HG03060 (cell line): ENCODE measurements at regions not wholly inside any gene's neighbourhood (a gene's known extent, or its start where the extent isn't known, plus 50 kb on each side); places are given as distances from the start of the nearest gene placed in this dataset.

Source experiments
- ATAC-seq: cut with Tn5 transposase; IDR thresholded peaks from one replicate; pipeline ENCODE4 v1.9.1; 2021; ENCODE audit warnings: low read depth, moderate number of reproducible peaks; ENCODE audit not compliant: unreplicated experiment

DNA sequence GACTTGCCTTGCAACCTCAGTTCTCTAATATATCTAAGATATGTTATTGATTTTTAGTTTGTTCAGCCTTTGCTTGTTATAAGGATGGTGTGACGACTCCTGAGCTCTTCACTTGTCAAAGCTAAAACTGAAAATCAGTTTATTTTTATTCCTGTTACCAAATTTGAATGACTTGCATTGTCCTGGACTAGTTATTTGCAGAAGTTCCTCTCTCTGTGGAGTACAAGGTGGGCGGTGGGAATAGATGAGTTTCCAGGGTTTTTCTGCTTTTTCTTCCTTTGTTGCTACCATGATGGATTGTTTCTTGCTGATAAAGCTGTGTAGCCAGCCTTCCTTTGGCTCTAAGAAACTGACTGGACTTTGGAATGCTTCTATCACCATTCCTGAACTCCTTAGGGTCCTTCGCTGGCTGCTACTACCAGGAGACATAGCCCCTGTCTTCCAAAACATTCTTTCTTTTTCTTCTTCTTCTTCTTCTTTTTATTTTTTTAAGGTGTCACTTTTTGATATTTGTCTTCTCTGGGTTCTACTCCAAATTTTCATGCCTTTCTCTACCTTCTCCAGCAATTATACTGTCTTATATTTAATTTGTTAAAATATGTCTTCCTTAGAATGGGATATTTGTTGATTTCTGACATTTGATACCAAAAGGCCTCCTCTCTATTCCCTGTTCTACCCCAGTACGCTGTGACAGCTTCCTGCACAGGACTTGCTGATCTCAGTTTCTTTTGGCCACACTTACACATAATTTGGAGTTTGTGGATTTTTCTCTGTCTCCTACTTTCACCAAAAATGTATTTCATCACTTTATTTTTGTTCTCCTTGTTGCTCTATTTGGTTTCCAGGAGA, 145.1 kb upstream of the THRB start:
- no peak for ATAC-seq

DNA sequence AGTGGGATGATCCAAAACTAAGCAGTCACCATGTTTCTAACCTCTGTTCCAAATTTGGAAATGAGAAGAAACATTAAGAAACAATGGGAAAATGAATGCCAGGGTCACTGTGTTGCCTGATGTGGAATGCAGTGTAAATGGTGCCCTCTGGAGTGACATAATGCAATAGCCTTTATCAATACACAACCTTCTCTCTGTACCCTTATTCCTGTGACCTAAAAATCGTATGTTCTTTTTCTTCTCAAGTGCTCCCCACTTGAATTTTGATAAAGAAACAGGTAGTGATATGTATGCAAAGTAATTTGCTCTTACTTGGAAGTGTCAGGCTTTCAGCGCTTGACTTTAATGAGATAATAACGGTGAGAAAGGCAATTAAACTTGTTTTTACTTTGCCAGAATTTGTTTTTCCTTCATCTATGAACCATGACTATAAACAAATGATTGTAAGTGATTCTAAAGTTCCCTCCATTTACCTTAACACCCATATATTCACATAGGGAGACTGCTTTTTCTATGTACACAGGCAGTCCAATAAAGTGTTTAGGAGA, 145.8 kb upstream of the THRB start:
- no peak for ATAC-seq

DNA sequence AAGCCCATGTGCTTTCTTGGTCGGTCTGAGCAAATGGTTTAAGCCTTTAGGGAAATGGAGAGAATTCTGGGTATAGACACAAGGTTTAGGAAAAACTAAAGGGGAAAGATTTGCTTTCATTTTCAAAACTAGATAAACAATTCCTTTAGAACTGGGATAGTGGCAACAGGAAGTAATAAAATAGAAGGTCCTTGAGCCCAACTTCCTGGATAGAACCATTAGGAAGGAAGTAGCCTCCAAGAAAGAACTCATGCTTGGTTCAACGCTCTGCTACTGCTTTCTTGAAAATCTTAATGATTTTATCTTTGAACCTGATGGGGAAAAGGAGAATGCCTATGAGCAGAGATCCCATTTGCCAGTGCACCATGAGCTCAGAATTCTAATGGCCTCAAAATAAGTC, 147.0 kb upstream of the THRB start:
- ATAC-seq: no peak

DNA sequence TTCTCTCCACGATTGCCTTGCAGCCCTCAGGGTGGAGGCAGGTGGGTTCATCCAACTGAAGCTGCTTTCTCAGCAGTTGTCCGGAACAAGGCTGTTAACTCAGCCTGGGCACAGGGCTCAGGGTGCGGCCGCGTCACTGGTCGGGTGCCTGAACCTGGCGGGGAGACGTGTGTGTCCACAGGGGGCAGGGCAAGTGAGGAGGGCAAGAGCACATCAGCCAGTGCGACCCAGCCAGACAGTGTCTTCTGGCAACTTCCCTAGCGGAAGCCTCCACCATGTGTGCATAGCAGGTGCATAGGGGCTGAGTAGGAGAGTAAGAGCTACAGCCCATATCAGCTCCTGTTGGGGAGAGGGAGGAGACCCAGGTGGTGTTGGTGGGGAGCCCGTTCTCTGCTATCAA, 150.4 kb upstream of the THRB start:
- no peak for ATAC-seq

DNA sequence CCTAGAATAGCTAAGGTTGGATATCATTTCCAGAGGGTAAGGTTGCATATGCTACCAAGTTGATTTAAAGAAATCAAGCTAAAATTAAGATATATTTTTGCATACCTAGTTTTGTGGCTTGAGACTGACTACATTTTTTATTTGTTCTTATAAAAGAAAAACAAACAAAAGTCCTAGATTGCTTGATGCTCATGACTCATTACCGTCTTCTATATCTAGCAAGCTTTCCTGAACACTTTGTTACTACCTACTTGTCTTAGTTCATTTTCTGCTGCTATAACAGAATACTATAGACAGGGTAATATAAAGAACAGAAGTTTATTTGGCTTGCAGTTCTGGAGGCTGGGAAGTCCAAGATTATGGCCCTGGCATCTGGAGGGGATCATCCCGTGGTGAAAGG, 152.1 kb upstream of the THRB start:
- no peak for ATAC-seq

DNA sequence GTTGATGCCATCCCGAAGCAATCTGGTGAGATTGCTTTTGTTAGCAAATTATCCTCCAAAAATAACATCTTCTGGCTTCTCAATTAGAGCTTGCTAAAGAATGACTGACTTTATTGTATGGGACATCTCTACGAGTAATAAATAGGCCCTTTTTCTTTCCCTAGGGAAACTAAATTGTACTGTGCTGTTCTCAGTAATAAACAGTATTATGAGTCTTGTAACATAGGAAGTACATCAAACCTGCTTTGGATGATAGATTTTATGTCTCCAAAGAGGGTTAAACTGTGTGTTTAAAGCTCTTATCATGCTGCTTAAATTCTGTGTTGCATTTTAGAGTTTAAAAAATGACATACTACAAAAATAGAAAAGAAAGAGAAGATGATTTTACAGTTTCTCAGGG, 153.4 kb upstream of the THRB start:
- no peak for ATAC-seq

DNA sequence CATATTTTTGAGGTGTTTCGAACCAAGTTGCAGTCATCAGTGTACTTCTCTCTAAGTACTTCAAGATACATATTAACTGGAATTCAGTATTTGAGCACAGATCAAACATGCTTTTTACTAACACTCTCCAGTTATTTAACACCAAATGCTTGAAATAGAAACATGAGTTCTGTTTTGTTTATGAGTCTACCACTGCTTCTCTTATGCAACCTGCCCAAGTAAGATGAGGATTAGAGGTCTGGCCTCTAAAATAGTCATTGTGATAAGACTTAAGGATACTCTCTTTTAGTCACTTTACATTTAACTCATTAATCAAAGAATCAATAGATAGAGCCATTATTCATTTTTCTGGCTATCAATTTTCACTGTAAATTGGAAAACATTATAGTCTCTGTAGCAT, 156.2 kb upstream of the THRB start:
- no peak for ATAC-seq

DNA sequence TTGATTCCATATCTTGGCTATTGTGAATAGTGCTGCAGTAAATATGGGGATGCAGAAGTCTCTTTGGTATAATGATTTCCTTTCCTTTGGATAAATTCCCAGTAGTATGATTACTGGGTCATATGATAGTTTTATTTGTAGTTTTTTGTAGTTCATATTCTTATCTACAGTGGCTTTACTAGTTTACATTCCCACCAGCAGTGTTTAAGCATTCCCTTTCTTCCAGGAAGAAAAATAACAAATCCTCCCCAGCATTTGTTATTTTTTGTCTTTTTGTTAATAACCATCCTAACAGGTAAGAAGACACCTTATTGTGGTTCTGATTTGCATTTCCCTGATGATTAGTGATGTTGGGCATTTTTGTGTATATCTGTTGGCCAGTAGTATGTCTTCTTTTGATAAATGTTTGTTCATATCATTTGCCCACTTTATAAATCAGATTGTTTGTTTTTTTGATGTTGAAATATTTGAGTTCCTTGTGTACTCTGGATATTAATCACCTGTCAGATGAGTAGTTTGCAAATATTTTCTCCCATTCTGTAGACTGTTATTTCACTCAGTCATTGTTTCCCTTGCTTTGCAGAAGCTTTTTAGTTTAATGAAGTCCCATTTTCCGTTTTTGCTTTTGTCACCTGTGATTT, 163.3 kb upstream of the THRB start:
- no peak for ATAC-seq

DNA sequence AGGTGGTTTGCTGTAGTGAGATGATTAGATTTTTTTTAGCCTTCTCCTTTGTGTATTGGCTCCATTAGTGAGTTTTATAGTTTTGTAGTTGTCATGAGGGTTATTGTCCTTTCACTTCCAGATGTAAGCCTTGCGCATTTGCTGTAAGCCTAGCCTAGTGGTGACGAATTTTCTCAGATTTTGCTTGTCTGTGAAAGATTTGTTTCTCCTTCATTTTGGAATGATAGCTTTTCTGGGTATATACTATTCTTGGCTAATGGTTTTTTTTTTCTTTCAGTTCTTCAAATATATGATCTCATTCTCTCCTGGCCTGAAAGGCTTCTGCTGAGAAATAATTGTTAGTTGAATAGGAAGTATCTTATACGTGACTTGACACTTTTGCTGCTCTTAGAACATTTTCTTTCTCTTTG, 166.5 kb upstream of the THRB start:
- ATAC-seq: no peak

DNA sequence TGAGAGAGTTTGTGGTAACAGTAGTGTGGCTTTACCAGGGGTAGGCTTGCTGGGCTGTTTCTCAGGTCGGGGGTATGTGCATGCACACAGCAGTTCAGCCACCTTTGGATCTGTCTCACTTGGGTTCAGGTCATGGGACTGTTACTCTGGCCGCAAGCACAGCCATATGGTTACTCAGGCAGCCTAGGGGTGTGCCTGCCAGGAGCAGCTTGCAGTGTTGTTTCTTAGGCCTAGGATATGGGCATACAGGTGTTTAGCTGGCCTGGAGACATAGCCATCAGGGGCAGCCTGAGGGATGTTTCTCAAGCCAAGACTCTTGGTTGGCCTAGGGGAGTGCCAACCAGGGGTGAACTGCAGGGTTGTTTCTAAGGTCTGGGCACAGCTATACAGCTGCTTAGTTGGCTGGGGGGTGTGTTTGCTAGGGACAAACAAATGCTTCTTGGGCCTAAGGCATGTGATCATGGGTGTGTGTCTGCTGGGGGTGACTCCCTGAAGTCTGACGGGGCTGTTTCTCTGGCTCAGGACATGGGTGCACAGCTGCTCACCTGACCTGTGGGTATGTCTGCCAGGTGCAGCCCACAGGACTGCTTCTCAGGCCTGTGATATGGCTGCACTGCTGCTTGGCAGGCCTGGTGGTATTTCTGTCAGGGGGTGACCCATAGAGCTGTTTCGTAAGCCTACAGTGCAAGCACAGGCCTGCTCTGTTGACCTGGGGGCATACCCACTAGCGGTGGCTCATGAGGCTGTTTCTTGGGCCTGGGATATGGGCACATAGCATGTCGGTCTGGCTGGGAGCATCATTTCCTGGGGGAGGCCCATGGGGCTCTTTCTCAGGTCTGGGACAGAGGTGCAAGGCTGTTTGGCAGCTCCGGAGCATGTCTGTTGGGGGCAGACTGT, 168.0 kb upstream of the THRB start:
- ATAC-seq: no peak

DNA sequence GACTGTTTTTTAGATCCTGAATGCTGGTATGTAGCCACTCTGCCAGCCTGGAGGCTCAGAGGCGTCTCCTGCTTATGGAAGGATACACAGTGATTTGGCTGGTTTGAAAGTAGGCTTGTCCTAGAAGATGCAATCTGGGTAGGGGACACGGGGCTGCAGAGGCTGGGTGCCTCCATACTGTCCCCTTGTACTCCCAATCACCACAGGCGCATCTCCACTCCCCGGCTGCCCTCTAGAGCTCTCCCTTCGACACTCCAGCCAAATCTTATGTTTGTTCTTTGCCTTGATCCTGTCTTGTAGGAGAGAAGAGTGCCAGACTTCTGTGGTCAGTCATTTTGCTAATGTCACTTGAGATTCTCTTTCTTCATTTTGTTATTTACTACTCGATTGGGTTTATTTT, 168.8 kb upstream of the THRB start:
- no peak for ATAC-seq

DNA sequence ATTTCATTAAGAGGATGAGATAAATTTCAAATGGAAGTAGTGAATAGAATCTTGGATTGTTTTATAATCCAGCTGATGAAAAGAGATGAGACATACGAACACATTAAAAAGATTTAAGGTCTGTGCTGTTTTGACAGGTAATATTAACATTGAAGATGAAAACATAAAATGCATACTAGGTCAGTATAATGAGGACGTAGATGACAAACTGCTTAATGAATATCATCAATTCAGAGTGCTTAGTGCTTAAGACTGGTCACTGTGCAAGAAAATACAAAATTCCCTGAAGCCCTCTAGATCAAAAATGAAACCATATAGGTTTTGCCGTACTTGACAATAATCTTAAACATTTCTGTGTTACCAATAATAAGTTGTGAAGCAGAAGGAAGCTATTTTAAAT, 173.4 kb upstream of the THRB start:
- no peak for ATAC-seq

DNA sequence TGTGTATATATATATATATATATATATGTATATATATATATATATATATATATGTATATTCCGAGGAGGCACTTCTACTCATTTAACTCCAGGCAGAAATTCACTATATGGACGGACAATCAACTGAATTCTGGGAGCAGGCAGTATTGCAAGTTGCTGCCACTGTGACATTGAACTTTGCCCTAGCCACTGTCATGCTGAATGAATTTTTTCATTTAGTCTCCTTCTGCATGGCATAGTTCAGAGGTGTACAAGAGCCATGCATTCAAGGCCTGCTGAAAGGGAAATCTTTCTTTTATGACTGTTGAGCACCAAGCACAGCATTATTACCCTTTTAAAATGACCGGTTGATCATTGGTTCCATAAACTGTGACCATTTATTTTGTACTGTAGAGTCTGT, 176.2 kb upstream of the THRB start:
- no peak for ATAC-seq

DNA sequence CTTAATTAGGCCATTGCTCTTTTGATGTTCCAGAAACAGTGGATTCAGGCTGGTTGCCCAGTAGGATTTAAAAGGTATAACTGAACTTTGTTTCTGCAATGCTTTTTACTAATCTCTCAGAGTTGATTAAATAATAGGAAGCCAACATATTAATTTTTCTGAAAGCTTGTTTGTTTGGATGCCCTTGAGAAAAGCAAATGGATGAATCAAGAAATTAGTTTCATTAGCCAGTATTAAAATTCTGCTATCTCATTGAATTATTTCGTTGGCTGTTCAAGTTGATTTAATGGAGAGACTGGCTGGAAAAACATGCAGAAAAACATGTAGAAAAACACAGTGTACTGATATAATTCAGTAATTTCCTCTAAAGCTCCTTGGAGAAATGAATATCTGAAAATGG, 178.9 kb upstream of the THRB start:
- no peak for ATAC-seq

DNA sequence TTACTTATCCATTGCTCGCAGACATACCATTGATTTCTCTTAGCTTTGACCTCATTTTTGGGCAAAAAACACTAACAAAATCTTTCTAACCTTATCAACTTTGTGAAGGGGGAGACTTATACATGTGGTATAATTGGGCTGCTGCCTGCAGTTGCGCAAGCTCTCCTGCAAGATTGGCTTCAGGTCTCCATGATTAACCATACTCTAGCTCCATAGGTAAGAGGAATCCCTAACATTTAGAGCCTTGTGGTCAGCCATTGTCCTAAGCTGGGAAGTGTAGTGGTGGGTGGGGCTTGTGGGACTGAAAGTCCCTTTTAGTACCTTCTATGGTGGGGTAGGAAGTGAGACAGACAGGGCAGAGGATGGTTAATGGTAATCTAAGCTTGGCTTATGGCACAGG, 179.6 kb upstream of the THRB start:
- ATAC-seq: no peak

DNA sequence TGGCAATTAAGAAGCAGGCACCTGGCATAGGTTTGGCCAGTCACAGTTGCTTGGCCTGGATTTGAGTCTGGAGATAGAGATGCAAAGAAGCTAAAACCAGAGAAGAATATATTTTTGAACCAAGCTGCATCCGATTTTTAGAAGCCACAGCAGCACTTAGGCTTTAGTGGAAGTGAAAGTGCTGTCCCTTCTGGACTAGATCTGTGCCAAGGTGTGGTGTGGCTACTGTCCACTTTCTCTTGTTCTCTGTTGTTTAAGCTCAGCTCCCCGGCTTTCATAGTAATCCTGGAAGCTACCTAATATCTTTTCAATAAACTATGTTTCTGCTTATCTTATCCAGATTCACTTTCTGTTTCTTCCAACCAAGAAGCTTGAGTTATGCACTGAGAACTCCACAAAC, 183.4 kb upstream of the THRB start:
- ATAC-seq: peak; percentile 22

DNA sequence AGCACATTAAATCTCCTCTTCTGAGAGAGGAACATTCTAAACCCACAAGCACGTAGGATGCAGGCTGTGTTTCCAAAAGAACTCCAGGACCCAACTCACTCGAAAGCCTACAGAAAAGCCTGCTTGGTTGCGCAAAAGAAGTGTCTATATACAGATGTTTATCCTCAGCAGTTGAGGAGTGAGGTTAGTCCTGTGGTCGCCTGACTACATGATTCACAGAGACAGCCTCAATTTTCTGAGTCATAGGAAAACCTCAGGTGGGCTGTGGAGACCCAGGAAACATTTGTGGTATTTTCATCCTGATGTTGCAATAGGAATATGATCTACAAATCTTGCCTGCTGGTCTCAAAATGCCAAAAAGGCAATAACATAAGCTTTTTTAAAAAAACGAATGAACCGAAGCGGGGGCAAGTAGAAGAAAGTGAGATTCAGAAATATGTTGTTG, 183.8 kb upstream of the THRB start:
- ATAC-seq: peak; percentile 41

DNA sequence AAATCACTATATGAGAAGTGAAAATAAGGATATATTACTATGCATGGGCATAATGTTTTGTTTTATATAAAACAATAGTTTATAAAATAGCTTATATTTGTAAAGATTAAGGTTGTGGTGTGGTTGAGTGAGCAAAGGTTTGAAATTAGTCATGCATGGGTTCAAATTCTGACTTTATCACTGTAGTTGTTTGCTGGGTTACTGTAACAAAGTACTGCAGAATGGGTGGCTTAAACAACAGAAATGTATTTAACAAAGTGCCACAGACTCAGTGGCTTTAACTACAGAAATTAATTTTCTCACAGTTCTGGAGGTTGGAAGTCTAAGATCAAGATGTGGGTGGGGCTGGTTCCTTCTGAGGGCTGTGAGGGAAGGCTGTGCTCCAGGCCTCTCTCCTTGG, 184.8 kb upstream of the THRB start:
- no peak for ATAC-seq

DNA sequence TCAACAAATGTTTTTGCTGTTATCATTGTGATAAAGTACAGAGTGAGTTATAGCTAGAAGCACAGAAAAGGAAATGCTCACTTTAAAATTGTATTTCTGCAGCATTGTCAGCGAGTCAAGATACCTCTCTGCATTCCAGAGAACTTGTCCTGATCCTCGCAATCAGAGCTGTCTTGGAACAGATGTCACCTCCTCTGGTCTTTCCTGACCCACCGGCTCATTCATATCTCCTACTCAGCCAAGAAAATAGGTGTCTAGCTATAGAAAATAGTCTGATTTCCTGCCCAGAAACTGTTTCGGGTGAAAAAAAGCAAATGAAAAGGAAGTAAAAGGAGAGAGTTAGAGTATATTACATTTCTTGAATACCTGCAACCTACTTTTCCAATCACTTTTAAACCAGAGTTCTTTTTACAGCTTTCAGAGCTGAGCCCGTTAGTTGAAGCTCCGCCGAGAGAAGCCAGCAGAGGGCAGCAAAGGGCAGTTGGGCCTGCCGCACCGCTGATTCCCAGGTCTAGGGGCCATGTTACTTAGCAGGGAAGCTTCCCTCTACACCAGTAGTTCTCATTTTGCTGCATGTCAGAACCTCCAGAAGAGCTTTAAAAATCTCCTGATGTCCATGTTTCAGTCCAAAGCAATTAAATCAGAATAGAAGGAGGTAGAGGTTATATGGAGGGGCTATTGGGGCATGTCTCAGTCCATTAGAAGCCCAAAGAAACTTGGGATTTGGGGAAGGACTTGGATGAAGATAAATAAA, 185.7 kb upstream of the THRB start:
- ATAC-seq: peak; percentile 45

DNA sequence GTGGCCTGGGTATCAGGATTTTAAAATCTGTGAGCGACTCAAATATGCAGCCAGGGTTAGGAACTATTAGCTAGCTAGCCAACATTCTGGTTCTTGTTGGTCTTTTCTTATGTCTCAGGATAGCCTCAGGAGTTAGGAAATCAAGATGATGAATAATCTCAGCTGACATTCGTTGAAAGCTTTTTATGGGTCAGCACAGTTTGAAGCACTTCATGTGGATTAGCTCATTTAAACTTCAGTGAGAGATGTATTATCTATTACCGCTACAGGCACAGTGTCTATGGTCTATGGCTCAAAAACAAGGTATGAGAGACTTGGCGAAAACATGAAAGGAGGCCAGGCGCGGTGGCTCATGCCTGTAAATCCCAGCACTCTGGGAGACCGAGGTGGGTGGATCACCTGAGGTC, 187.5 kb upstream of the THRB start:
- no peak for ATAC-seq
